ENCODE measurements at regions not wholly inside any gene's neighbourhood (a gene's known extent, or its start where the extent isn't known, plus 50 kb on each side); places are given as distances from the start of the nearest gene placed in this dataset.

DNA sequence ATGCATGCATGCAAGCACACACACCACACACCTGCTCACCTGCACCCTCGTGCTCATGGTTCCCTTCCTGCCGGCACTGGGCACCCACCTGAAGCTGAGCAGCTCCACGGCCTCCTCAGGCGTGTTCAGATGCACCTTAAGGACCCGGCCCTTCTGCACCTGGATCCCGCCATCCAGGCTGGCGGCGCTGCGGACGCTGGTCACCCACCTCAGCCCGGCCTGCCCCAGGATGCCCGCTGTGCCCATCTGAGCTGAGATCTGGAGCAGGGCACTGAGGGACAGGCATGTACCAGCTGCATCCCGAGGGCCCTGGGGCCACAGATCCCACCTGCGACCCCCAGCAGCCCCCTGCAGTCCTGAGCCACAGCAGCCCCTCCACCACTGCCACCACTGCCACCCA, 110.0 kb downstream of the LITAF start:
- TF ChIP-seq POLR2A (IDR thresholded peaks at IDR 0.05): no peak
- TF ChIP-seq, protein P1, sequence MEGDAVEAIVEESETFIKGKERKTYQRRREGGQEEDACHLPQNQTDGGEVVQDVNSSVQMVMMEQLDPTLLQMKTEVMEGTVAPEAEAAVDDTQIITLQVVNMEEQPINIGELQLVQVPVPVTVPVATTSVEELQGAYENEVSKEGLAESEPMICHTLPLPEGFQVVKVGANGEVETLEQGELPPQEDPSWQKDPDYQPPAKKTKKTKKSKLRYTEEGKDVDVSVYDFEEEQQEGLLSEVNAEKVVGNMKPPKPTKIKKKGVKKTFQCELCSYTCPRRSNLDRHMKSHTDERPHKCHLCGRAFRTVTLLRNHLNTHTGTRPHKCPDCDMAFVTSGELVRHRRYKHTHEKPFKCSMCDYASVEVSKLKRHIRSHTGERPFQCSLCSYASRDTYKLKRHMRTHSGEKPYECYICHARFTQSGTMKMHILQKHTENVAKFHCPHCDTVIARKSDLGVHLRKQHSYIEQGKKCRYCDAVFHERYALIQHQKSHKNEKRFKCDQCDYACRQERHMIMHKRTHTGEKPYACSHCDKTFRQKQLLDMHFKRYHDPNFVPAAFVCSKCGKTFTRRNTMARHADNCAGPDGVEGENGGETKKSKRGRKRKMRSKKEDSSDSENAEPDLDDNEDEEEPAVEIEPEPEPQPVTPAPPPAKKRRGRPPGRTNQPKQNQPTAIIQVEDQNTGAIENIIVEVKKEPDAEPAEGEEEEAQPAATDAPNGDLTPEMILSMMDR (IDR thresholded peaks at IDR 0.05): no peak
